ENCODE measurements at regions not wholly inside any gene's neighbourhood (a gene's known extent, or its start where the extent isn't known, plus 50 kb on each side); places are given as distances from the start of the nearest gene placed in this dataset.

- no peak for DNase-seq
Observed at GRCh38 chr14:95409477-95410272, 90.0 kb upstream of the CLMN start.

DNA sequence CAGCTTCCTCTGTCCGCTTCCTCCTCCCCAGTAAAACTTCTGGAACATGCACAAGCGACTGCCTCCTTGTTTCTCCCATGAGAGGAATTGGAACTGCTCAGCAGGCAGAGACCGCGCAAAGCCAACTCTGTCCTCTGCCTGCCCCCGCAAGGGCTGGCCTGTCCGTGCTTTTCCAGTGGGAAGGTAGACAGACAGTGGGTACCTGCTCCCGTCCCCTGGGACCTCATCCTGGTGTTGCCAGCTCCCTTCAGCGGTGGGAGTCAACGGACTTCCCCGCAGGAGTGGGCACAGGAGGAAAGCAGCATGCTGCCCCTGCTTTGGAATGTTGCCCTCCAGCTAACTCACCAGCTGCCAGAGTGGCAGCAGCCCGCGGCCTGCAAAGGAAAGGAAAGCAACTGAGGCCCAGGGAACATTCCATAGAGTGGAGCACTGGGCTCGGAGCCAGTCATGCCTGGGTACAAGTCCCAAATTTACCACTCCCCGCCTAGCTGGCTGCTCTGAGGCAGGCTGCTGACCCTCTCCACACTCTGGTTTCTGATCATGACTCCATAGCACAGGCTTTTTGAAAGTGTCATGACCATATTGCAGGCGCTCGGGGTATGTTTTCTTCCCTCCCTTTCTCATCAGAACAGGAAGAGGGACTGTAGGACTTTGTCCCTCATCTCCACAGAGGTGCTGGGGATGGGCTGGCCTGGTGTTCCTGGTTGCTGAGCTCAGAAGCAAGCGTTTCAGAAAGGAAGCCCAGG is 89.2 kb upstream of the CLMN start:
- DNase-seq: no peak

DNA sequence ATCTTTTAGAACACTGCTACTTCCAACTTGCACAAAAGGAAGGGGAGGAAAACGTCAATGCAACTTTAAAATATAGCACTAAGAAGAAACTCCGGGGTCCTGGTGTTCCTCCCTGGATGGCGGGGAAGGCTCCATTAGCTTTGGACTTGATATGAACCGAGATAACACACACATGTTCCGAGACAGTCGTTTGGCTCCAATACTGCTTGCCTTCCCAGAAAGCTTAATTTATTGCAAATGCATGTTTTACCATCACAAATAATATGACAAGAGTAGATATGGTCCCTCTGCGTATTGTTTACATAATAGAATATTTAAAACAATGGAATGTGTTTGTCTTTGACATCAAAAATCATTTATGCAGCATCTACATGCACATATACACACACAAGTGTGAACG is 87.6 kb upstream of the CLMN start:
- DNase-seq: no peak

DNA sequence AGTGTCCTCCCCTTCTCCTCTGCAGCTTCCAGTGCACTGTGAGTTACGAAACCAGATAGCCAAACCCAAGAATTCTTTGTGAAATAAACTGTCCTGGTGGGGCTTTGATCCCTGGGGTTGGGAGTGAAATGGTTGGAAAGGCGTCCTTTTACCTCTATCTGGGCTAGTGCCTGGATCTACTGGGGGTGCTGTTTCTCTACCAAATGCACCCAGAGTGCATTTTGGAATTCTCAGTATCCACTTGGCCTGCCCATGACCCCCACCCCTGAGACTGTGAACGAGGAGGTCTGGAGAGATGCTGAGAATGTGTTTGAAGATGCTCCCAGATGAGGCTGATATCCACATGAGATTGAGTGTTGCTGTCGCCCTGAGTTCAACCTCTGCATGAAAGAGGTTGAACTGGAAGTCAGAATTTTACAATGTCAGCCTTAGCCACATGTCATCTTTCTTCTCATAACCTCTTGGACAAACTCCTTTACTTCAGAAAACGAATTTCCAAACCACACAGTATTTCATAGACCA is 87.1 kb upstream of the CLMN start:
- no peak for DNase-seq

DNA sequence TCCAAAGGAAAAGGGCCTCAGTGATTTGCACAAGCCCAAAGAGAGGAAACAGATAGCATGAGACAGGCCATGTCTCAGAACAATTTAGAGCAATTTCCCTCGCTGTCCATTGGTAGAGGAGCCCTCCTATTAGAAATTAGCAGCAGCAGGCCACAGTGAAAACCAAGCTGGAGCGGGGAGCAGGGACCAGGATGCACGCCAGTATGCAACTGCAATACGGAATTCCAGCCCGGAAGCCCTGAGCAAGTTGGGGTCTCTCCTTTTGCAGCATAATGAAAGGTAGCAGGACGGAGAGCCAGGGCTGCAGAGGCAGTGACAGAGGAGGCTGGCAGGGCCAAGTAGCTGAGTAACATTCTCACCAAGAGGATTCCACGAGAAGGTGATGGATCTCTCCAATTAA is 84.9 kb upstream of the CLMN start:
- no peak for DNase-seq

- no peak for DNase-seq
Observed at GRCh38 chr14:95402578-95402977, 82.9 kb upstream of the CLMN start.

DNA sequence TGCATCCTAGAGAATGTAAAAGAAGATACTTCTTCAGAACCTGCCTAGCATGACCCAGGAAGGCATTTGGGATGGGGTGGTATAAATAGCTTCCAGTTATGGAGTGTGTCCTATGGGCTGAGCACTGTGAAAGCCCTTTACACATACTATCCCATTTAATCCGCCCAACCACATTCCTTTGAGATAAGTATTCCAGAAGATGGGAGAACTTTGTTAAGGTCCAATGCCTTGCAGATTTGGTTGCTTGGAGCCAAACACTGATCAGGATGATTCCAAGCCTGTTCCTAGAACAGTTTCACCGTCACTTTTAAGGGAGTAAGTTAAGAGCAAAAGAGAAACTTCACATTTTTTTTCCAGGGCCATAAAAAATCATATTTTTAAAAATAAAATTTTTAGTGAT is 82.5 kb upstream of the CLMN start:
- DNase-seq: no peak

DNA sequence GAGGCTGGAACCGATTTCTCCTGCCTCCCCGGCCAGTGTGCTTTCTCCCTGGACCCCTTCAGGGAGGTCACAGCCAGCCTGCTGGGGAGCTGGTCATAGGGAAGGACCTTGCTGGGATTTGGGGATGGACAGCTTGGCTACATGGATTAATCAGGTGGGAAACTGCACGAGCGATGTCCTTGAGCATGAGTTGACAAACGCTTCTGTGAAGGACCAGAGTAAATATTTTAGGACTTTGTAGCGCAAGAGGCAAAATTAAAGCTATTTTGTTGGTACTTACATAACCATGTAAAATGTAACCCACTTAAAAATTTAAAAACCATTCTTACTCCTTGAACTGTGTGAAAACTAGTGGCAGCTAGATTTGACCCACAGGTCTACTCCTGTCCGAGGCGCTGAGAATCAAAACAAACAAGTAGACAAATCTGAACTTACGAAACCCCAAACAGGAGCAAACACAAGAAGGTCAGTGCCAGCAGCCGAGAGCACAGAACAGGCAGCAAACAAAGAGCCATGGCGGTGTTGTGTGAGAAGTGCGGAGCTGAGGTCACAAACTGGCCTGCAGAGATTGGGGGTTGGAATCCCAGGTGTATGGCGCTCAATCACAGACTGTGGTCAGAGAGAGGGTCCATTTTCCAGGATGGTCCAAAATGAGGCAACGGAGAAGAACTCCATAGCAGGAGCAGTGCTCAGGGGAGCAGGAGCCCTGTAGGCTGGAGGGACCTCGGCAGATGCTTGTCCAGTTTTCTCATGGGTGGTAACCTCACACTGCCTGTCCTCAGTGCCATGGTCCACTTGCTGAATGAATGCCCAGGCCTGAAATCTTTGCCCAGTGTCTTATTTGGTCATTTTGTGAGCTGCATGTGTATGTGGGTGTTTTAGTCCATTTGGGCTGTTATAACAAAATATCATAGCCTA is 79.2 kb upstream of the CLMN start:
- DNase-seq: no peak

DNA sequence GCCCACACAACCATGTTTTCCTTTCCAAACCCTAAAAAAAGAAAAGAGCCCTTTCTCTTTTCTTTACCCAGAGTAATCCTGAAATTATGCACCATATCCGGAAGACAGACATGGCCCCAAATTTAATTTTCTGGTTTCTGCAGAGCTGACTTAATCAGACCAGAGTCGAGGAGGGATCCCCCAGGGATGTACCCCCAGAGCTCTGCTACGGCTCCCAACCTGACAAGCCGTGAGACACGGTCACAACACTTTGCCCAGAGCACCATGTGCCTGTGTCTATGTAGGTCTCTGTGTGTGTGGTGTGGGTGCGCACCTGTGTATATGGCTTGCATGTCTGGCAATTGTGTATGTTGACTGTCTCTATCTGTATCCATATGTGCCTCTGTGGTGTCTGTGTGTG is 77.6 kb upstream of the CLMN start:
- DNase-seq: no peak

DNA sequence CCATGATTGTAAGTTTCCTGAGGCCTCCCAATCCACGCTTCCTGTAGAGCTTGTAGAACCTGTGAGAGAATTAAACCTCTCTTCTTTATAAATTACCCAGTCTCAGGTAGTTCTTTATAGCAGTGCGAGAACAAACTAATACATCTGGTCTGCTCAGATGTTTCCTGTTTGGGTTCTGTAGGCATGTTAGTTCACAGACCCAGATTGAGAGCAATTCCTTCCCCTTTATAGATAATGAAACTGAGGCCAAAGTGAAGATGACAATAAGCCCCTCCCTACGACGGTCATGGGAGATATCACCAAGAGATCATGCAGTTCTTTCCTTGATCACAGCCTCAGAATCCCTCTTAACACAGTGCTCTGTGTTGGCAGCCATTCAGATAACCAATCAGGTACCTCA is 76.5 kb upstream of the CLMN start:
- no peak for DNase-seq

- DNase-seq: no peak
Observed at GRCh38 chr14:95395098-95395737, 75.5 kb upstream of the CLMN start.

DNA sequence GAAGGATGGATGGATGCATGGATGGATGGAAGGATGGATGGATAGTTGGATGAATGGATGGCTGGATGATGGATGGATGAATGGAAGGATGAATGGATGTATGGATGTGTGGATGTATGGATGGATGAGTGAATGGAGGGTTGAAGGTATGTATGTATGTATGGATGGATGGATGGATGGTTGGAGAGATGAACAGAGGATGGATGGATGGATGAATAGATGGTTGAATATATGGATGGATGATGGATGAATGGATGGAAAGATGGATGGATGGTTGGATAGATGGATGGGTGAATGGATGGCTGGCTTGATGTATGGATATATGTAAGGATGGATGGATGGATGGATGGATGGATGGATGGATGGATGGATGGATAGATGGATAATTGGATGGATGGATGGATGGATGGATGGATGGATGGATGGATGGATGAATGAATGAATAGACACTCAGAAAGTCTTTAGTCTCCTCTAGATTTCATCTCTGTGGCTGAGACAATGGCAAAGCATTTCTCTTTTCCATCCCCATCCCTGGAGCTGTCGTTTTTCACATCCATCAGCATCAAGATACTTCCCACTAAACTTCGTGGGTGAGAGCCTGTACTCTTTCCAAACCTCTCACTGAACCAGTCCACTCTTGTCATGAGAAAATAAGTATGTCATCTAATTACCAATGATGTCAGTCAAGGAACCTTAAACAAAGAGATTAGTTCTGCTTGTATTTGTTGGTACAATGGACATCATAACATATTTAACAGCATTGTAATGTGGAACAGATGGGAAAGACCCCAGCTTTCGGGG is 74.8 kb upstream of the CLMN start:
- DNase-seq: no peak

DNA sequence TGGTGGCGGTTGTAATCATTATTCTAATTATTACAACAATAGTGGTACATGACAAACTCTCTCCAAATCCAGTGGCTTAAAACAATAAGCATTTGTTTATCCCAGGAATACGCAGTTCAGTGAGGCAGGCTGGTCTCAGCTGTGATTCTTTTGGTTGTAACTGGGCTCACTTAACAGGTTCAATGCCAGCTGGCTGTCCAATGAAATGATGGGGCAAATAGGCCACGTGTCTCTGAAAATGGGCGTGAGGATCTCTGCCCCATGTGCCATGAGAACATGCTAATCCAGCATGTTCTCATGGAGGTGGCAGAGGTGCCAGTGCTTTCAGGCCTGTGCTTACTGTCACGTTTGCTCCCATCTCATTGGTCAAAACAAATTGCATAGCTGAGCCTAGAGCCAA is 73.1 kb upstream of the CLMN start:
- DNase-seq: no peak

- no peak for DNase-seq
Observed at GRCh38 chr14:95391331-95391730, 71.6 kb upstream of the CLMN start.

DNA sequence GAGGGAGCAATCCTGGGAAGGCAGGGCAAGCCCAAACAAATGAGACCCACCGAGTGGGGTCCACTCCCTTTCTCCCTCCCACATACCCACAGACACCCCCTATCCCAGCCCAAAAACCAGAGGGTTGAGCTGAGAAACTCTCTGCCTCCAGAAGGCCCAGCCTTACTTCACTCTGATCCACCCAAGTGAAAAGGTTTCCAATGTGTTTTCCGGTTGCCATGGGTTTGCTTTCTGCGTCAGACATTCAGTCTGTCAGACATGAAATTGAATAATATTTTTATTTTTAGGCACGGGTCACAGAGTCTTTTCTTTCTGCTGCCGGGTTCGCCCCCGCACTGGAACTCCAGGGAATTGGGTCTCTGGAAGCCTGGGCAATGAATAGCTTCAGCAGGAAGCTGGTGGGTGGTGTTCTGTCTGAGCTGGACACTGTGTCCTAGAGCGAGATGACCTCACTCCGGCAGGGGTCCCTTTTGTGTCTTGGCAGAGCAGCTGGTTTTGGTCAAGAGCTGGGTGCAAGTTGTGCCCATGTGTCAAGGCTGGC is 69.8 kb upstream of the CLMN start:
- DNase-seq: no peak

- DNase-seq: no peak
Observed at GRCh38 chr14:95388699-95389098, 69.0 kb upstream of the CLMN start.

DNA sequence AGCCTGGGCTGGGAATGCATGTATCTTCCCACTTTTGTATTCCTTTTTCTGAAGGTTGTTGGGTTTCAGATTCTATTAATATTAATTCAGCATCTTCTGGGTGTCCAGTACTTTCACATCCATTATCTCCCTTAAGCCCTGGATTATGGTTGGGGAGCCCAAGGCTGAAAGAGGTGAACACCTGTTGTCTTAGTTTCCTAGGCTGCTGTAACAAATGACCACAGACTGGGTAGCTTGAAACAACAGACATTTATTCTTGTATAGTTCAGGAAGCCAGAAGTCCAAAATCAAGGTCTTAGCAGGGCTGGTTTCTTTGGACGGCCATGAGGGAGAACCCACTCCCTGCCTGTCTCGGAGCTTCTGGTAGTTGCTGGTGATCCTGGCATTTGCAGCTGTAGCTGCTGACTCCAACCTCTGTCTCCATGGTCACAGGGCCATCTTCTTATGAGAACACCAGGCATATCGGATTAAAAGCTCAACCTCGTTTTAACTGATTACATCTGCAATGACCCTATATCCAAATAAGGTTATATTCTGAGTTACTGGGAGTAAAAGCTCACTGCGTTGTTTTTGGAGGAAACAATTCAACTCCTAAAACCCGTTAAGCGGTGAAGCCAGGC is 68.2 kb upstream of the CLMN start:
- no peak for DNase-seq

DNA sequence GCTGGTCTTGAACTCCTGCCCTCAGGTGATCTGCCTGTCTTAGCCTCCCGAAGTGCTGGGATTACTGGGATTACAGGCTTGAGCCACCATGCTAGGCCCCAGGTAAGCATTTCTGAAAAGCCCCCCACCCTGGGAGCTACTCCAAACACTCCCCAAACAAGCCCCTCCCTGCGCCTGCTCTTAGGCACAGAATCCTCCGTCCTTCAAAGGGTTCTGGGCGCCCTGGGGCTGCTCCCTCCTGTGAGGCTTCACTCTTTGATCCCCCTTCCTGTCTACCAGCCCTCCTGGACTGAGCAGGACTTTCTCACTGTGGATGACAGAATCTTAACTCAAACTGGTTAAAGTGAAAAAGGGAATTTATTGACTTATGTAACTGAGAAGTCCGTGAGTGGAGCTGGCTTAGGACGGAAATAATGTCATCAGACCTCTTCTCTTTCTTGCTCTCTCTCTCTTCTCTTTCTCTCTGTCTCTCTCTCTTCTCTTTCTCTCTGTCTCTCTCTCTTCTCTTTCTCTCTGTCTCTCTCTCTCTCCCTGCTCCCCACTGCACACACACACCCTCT is 66.9 kb upstream of the CLMN start:
- no peak for DNase-seq

GRCh38 chr14:95385701-95386100 is 66.0 kb upstream of the CLMN start:
- DNase-seq: no peak

DNA sequence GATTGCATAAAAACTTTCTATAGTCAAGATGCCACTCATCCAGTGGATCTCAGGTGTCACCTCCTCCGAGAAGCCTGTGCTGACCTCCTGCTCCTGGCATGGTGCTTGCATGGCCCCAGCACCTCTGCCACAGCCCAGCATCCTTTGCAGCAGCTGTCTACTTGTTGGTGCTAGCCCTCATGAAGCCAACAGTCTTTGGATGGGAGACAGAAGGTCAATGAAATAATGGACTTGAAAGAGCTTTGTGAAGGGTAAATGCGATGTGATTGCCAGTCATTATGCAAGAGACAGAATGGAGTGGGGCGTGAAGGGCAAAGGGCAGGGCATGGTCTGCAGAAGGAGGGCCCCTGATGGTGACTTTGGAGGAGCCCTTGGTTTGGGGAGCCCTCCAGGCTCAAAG is 63.0 kb upstream of the CLMN start:
- no peak for DNase-seq

- DNase-seq: no peak
Observed at GRCh38 chr14:95381726-95382125, 62.0 kb upstream of the CLMN start.

Data from amniotic stem cell (primary cell).